GM18507 (cell line): ENCODE measurements at regions not wholly inside any gene's neighbourhood (a gene's known extent, or its start where the extent isn't known, plus 50 kb on each side); places are given as distances from the start of the nearest gene placed in this dataset.
"Not testable (repeated sequence)": the region's sequence is repeated elsewhere in the genome, so short reads cannot be mapped to it uniquely, and the experiment has no call there.

Source experiments
- DNase-seq: peaks from one replicate; pipeline ENCODE4 v3.0.0; 2011; ENCODE audit warnings: low read depth; ENCODE audit not compliant: insufficient read length; ENCODE audit errors: extremely low spot score
- FAIRE-seq: peaks from 2 replicates; lab custom pipeline; 2011; peaks lifted over from hg19 to GRCh38; lab: Jason Lieb, UNC

- FAIRE-seq = no peak
- no peak for DNase-seq
Measured at GRCh38 chr7:125253452-125254190, 324.0 kb upstream of the POT1 start.

GRCh38 chr7:125247514-125248098 lies 318.0 kb upstream of the POT1 start:
- FAIRE-seq = no peak
- DNase-seq = no peak

DNA sequence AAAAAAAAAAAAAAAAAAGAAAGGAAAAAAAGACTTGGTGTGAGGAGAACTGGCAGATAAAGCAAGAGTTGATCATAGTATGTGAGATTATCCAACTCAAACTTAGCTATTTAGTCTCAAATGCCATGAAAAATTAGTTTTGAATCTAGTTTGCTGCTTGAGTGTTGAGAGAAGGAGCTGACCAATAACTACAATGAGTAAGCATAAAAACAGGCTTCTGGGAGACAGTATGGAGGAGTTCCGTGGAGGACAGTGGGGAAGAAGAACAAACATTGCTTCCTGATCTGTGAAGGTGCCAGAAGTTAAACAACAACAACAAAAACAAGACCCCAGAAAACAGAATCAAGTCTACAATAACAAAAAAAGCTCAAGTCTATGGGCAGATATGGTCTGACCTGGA lies 317.1 kb upstream of the POT1 start:
- DNase-seq = no peak

GRCh38 chr7:125241548-125241947 lies 311.9 kb upstream of the POT1 start:
- FAIRE-seq (peak; percentile 31), DNase-seq (no peak)

More for the DNA sequence above, 317.1 kb upstream of the POT1 start:
- FAIRE-seq = no peak

- no peak for DNase-seq
- FAIRE-seq = no peak
Measured at GRCh38 chr7:125222596-125222995, 293.0 kb upstream of the POT1 start.

DNA sequence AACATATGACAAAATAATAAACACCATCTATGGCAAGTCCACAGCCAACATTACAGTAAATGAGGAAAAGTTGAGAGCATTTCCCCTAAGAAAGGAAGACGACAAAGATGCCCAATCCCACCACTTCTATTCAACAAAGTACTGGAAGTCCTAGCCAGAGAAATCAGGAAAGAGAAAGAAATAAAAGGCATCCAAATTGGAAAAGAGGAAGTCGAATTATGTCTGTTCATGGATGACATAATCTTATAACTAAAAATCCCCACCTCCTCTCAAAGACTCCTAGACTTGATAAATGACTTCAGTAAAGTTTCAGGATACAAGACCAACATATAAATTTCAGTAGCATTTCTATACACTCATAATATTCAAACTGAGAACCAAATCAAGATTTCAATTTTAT lies 288.5 kb upstream of the POT1 start:
- DNase-seq = no peak
- no peak for FAIRE-seq

GRCh38 chr7:125201002-125201401 lies 271.4 kb upstream of the POT1 start:
- DNase-seq = no peak
- no peak for FAIRE-seq

DNA sequence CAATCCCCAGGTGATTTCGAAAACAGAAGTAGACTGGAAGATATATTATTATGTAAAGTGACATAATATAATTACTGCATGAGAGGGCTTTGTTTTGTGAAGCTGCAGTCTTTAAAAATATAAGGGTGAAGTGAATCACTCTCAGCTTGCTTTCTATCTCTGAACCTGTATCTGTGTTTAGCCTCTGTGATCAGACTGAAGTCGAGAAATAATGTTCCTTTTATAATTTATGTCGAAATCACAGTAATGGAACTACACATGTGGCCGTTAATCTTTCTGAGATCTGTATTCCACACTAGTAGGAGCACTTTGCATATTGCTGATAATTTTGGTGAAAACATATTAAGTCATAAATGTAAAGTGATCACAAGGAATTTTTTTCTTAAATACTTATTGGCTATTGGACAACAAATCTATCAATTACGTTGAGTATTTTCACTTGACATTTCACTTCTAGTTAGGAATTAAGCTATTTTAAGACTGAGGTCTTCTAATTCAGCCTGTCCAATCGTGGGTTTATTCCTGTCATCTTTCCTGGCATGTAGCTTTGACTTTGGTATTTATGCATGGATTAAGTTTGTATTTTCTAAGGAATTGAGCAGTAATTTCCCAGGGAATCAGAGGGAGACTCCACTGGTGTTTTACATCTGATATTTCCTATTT lies 268.2 kb upstream of the POT1 start:
- FAIRE-seq = no peak
- no peak for DNase-seq

GRCh38 chr7:125195156-125195555 lies 265.5 kb upstream of the POT1 start:
- no peak for FAIRE-seq

GRCh38 chr7:125193263-125193662 lies 263.6 kb upstream of the POT1 start:
- DNase-seq (no peak), FAIRE-seq (no peak)

More at GRCh38 chr7:125195156-125195555, 265.5 kb upstream of the POT1 start:
- no peak for DNase-seq

- FAIRE-seq = no peak
- no peak for DNase-seq
Measured at GRCh38 chr7:125184801-125185200, 255.2 kb upstream of the POT1 start.

DNA sequence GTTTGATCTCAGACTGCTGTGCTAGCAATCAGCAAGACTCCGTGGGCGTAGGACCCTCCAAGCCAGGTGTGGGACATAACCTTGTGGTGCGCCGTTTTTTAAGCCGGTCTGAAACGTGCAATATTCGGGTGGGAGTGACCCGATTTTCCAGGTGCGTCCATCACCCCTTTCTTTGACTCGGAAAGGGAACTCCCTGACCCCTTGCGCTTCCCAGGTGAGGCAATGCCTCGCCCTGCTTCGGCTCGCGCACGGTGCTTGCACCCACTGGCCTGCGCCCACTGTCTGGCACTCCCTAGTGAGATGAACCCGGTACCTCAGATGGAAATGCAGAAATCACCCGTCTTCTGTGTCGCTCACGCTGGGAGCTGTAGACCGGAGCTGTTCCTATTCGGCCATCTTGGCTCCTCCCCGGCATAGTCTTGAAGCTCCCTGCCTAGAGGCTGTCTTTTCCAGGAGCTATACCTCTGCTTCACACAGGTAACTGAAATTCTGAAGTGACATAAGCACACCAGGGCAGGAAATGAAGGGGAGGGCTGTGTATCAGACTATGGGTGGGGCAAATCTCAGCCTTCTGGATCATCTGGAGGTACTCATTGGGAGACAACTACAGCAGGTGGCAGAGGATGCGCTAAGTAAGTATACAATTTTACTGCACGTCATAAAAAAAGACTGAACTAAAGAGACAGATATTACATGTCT lies 252.1 kb upstream of the POT1 start:
- not testable (repeated sequence) for FAIRE-seq, DNase-seq

- no peak for DNase-seq
- no peak for FAIRE-seq
Measured at GRCh38 chr7:125173571-125173970, 243.9 kb upstream of the POT1 start.

- no peak for DNase-seq
- no peak for FAIRE-seq
Measured at GRCh38 chr7:125169088-125169487, 239.5 kb upstream of the POT1 start.

GRCh38 chr7:125154930-125155329 lies 225.3 kb upstream of the POT1 start:
- DNase-seq (no peak), FAIRE-seq (no peak)

- FAIRE-seq = no peak
- no peak for DNase-seq
Measured at GRCh38 chr7:125149151-125149550, 219.5 kb upstream of the POT1 start.

DNA sequence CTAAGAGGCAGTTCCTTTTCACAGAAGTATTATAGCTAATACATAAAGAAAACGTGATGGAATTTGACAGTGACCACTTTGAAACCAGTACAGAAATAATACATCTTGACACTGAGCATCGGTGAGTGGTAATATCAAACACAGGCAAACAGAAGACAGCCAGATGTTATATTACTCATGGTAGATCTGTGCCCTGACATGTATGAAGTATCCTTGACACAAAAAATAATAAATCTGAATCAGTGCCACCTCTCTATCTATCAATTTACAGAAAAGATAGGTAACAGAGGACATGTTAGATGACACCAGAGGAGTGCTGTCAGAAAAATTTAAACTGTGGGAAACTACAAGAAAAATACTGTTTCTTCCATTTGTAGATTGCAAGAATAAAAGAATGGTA lies 217.4 kb upstream of the POT1 start:
- FAIRE-seq (no peak), DNase-seq (no peak)

- DNase-seq = no peak
- FAIRE-seq = no peak
Measured at GRCh38 chr7:125136755-125137532, 207.3 kb upstream of the POT1 start.

GRCh38 chr7:125136341-125136740 lies 206.7 kb upstream of the POT1 start:
- no peak for FAIRE-seq
- DNase-seq = no peak

- DNase-seq (no peak), FAIRE-seq (no peak)
Measured at GRCh38 chr7:125130173-125130572, 200.5 kb upstream of the POT1 start.
